GM12878 (cell line): ENCODE measurements at regions not wholly inside any gene's neighbourhood (a gene's known extent, or its start where the extent isn't known, plus 50 kb on each side); places are given as distances from the start of the nearest gene placed in this dataset.

Experiments used
- ATAC-seq: fragments of 200-7000 bp; cut with Tn5 transposase; 3 replicates; pipeline ENCODE4 v1.9.1; 2020; ENCODE audit warnings: mild to moderate bottlenecking, moderate library complexity
- BruUV-seq: library from RNA; stranded (reverse); fragments of 400-500 nt; replicated peaks from 2 replicates; lab custom pipeline; 2021; lab: Mats Ljungman, UMichigan
- CTCF ChIA-PET: fragments of 300-600 bp; sonication (Branson Sonifier 250); formaldehyde crosslinking; extraction: SDS; loops from one replicate; lab custom pipeline; 2021; ENCODE audit warnings: inconsistent platforms; lab: Yijun Ruan, JAX
- POLR2A ChIA-PET: fragments of 350-600 bp; formaldehyde crosslinking; extraction: SDS; loops from one replicate; lab custom pipeline; 2021; ENCODE audit warnings: inconsistent platforms; lab: Charles Lee
- RAD21 ChIA-PET: fragments of 300-600 bp; sonication (Branson Sonifier 250); formaldehyde crosslinking; loops from one replicate; lab custom pipeline; 2023; ENCODE audit warnings: antibody characterized with exemption; ENCODE audit not compliant: unreplicated experiment; lab: Charles Lee
- SMC1A ChIA-PET: fragments of 300-600 bp; sonication (Branson Sonifier 250); formaldehyde crosslinking; loops from one replicate; lab custom pipeline; 2023; ENCODE audit not compliant: unreplicated experiment, uncharacterized antibody; lab: Charles Lee
- DNase-seq: peaks from one replicate; pipeline ENCODE4 v3.0.0-alpha.2; 2011; ENCODE audit warnings: low read depth, low spot score
- FAIRE-seq: peaks from 3 replicates; lab custom pipeline; 2011; peaks lifted over from hg19 to GRCh38; lab: Jason Lieb, UNC
- H2AFZ ChIP-seq: 2 replicates; pipeline ENCODE4 v1.6.0; 2011; ENCODE audit warnings: low read depth, low read length, control low read depth; ENCODE audit not compliant: control insufficient read depth
- H3K27ac ChIP-seq: 2 replicates; pipeline ENCODE4 v1.5.1; 2011; ENCODE audit warnings: control low read depth; ENCODE audit not compliant: control insufficient read depth, insufficient read depth
- H3K27me3 ChIP-seq, 2 experiments: replicated peaks in 1 of 2; 2 replicates each; pipeline versions ENCODE4 v1.6.0 to v1.6.1; 2011; ENCODE audit warnings: low read length in 1 of 2; ENCODE audit not compliant: control insufficient read depth in 2 of 2, insufficient read depth in 2 of 2
- H3K36me3 ChIP-seq, 2 experiments: 2 replicates each; pipeline ENCODE4 v1.5.1; 2011; ENCODE audit warnings: low read length in 1 of 2; ENCODE audit not compliant: control insufficient read depth in 2 of 2, insufficient read depth in 2 of 2
- H3K4me1 ChIP-seq: 2 replicates; pipeline ENCODE4 v1.6.1; 2011; ENCODE audit warnings: mild to moderate bottlenecking, low read length, moderate library complexity, mixed read lengths; ENCODE audit not compliant: control insufficient read depth, insufficient read depth
- H3K4me2 ChIP-seq: 2 replicates; pipeline ENCODE4 v1.6.0; 2011; ENCODE audit warnings: control low read depth; ENCODE audit not compliant: control insufficient read depth, insufficient read depth
- H3K4me3 ChIP-seq: fragments of 200-600 bp; sonication (generic); 2 replicates; pipeline ENCODE4 v1.5.1; 2016
- H3K79me2 ChIP-seq: 2 replicates; pipeline ENCODE4 v1.6.0; 2011; ENCODE audit warnings: low read length; ENCODE audit not compliant: control insufficient read depth, insufficient read depth
- H3K9ac ChIP-seq: 2 replicates; pipeline ENCODE4 v1.8.0; 2011; ENCODE audit warnings: low read length, control low read depth, mixed read lengths; ENCODE audit not compliant: control insufficient read depth, insufficient read depth
- H3K9me3 ChIP-seq: replicated peaks from 3 replicates; pipeline ENCODE4 v1.5.1; 2011; ENCODE audit warnings: mild to moderate bottlenecking, low read length; ENCODE audit not compliant: control insufficient read depth, insufficient read depth
- H4K20me1 ChIP-seq: 2 replicates; pipeline ENCODE4 v1.6.0; 2011; ENCODE audit not compliant: control insufficient read depth, insufficient read depth
- BACH1 ChIP-seq: fragments of 450-650 bp; IDR thresholded peaks from 2 replicates; pipeline ENCODE4 v1.6.1; 2017; ENCODE audit warnings: mild to moderate bottlenecking, borderline replicate concordance
- CHD2 ChIP-seq: IDR thresholded peaks from 2 replicates; pipeline ENCODE4 v1.6.1; 2011; ENCODE audit warnings: low read depth, low read length, improper control_type of control experiment, borderline replicate concordance
- CHD4 ChIP-seq: fragments of 200-600 bp; sonication (generic); IDR thresholded peaks from 2 replicates; pipeline ENCODE4 v1.6.1; 2016; ENCODE audit warnings: mild to moderate bottlenecking
- EP300 ChIP-seq, 2 experiments: fragments of 150-350 bp in 1 of 2; IDR thresholded peaks; 2 replicates each; pipeline ENCODE4 v1.6.1; 2011 to 2012; ENCODE audit warnings: low read depth in 2 of 2, low read length in 2 of 2, borderline replicate concordance in 1 of 2, improper control_type of control experiment in 1 of 2, inconsistent platforms in 1 of 2; ENCODE audit not compliant: control insufficient read depth in 1 of 2
- IRF5 ChIP-seq: fragments of 450-650 bp; IDR thresholded peaks from 2 replicates; pipeline ENCODE4 v1.6.1; 2017; ENCODE audit warnings: borderline replicate concordance
- KAT2A ChIP-seq: conservative IDR thresholded peaks from 2 replicates; pipeline ENCODE4 v1.6.1; 2011; ENCODE audit warnings: low read depth, low read length; ENCODE audit not compliant: control insufficient read depth
- MXI1 ChIP-seq: fragments of 150-350 bp; IDR thresholded peaks from 2 replicates; pipeline ENCODE4 v1.6.1; 2011; ENCODE audit warnings: low read depth, mild to moderate bottlenecking, inconsistent platforms, low read length, improper control_type of control experiment
- NR2F1 ChIP-seq: fragments of 450-650 bp; conservative IDR thresholded peaks from 2 replicates; pipeline ENCODE4 v1.6.1; 2017; ENCODE audit warnings: mild to moderate bottlenecking
- RBBP5 ChIP-seq: fragments of 200-600 bp; sonication (generic); conservative IDR thresholded peaks from 2 replicates; pipeline ENCODE4 v1.6.1; 2016
- SPI1 ChIP-seq: IDR thresholded peaks from 2 replicates; pipeline ENCODE4 v1.6.1; 2011; ENCODE audit warnings: low read depth, mild to moderate bottlenecking, low read length, moderate library complexity, borderline replicate concordance; ENCODE audit not compliant: insufficient read depth
- SRF ChIP-seq, 2 experiments: IDR thresholded peaks; 2 replicates each; pipeline ENCODE4 v1.6.1; 2011; ENCODE audit warnings: low read depth in 2 of 2, low read length in 2 of 2, mild to moderate bottlenecking in 1 of 2, moderate library complexity in 1 of 2
- STAT3 ChIP-seq: IDR thresholded peaks from 2 replicates; pipeline ENCODE4 v1.6.1; 2011; ENCODE audit warnings: low read depth, low read length, improper control_type of control experiment
- SUPT20H ChIP-seq: IDR thresholded peaks from 2 replicates; pipeline ENCODE4 v1.6.1; 2011; ENCODE audit warnings: low read depth, mild to moderate bottlenecking, low read length, moderate library complexity, borderline replicate concordance; ENCODE audit not compliant: control insufficient read depth
- TARDBP ChIP-seq: IDR thresholded peaks from 2 replicates; pipeline ENCODE4 v1.6.1; 2016; ENCODE audit warnings: borderline replicate concordance
- YY1 ChIP-seq: IDR thresholded peaks from 2 replicates; pipeline ENCODE4 v1.6.1; 2011; ENCODE audit warnings: low read depth, mild to moderate bottlenecking, low read length
- ZBED1 ChIP-seq: IDR thresholded peaks from 2 replicates; pipeline ENCODE4 v1.6.1; 2016; ENCODE audit warnings: borderline replicate concordance
- ZBTB33 ChIP-seq: fragments of 450-650 bp; IDR thresholded peaks from 2 replicates; pipeline ENCODE4 v1.6.1; 2017; ENCODE audit warnings: mild to moderate bottlenecking
- ZNF207 ChIP-seq: fragments of 450-650 bp; IDR thresholded peaks from 2 replicates; pipeline ENCODE4 v1.6.1; 2014; ENCODE audit warnings: antibody characterized with exemption, mild to moderate bottlenecking, borderline replicate concordance
- WGBS: methylation state at CpG from one replicate; pipeline ENCODE4 v1.1.6; 2016; ENCODE audit warnings: low lambda C conversion rate; ENCODE audit not compliant: insufficient replicate concordance, insufficient coverage; ENCODE audit errors: missing lambda C conversion rate; 5-methylcytosine and 5-hydroxymethylcytosine counted together
- in situ Hi-C: fragments of 300-500 bp; cut with MboI; formaldehyde crosslinking; loops from 9 replicates; pipeline ENCODE4 v1.14.3; 2018; ENCODE audit warnings: mixed read lengths
- intact Hi-C: fragments of 100-400 bp; cut with micrococcal nuclease; formaldehyde crosslinking; loops from one replicate; pipeline ENCODE4 v1.14.2; 2022; ENCODE audit not compliant: unreplicated experiment
- TF ChIP-seq, protein P1 (sequence below): IDR thresholded peaks from 2 replicates; pipeline ENCODE4 v1.6.1; 2012; ENCODE audit warnings: low read depth, low read length, improper control_type of control experiment

- ChIA-PET POLR2A (no interaction called here), SMC1A (interaction anchor here (1.2 to 1.4 kb wide), 2 partner anchors 173 to 176 kb away, joined by 3 to 6 read pairs; no protein-coding TSS in a partner anchor), RAD21 (interaction anchor here (0.7 to 1.0 kb wide), 2 partner anchors 176 to 413 kb away, joined by 3 to 5 read pairs; no protein-coding TSS in a partner anchor), CTCF (interaction anchor here (0.7 to 2.3 kb wide), 7 partner anchors 9 to 215 kb away, joined by 3 to 10 read pairs (median 4); partner anchors contain the start of gene TGFBRAP1)
- no peak for DNase-seq
- no peak overlapping the region for H3K4me3 ChIP-seq
- intact Hi-C loops = loop anchor here (1.0 kb wide), 1 partner anchor 175 kb away; no protein-coding TSS in a partner anchor
- no peaks in the 10 kb centered on the region for H3K4me1 ChIP-seq
- no peak overlapping the region for H3K9ac ChIP-seq
- H2AFZ ChIP-seq = no peak overlapping the region
- no peak overlapping the region for H3K27ac ChIP-seq
- ATAC-seq = no peak
- H3K27me3 ChIP-seq = peaks cover 2 to 3% of the 10 kb centered on the region in 2 experiments; a peak in 2 of 4 replicates
- no peaks in the 10 kb centered on the region for H4K20me1 ChIP-seq
- no peaks in the 10 kb centered on the region for H3K9me3 ChIP-seq
- no peaks in the 10 kb centered on the region for H3K79me2 ChIP-seq
- FAIRE-seq = no peak
- in situ Hi-C loops = no loop called here
- WGBS = 35% methylated on average over 12 of the region's 12 CpGs
- no peak overlapping the region for H3K4me2 ChIP-seq
- BruUV-seq = no TSS peak
- no peaks in the 10 kb centered on the region for H3K36me3 ChIP-seq
- TF ChIP-seq EP300 (IDR thresholded peaks at IDR 0.05; ENCODE audit: borderline replicate concordance in 1 of 2, control insufficient read depth in 1 of 2, low read depth in 2 of 2, low read length in 2 of 2) (no peak), CHD2 (no peak), ZBED1 (no peak), SPI1 (no peak), SUPT20H (no peak), NR2F1 (no peak), CHD4 (no peak), TARDBP (no peak), ZBTB33 (no peak), KAT2A (no peak), RBBP5 (no peak), ZNF207 (no peak), BACH1 (no peak), MXI1 (no peak), YY1 (no peak), IRF5 (no peak), STAT3 (no peak), SRF (IDR thresholded peaks at IDR 0.05; ENCODE audit: low read depth in 2 of 2, low read length in 2 of 2) (no peak)
- TF ChIP-seq, protein P1, sequence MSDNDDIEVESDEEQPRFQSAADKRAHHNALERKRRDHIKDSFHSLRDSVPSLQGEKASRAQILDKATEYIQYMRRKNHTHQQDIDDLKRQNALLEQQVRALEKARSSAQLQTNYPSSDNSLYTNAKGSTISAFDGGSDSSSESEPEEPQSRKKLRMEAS = no peak
Observed at GRCh38 chr2:105544591-105545377, 145.9 kb upstream of the FHL2 start.
